ENCODE measurements at regions not wholly inside any gene's neighbourhood (a gene's known extent, or its start where the extent isn't known, plus 50 kb on each side); places are given as distances from the start of the nearest gene placed in this dataset.
"Not testable (repeated sequence)": the region's sequence is repeated elsewhere in the genome, so short reads cannot be mapped to it uniquely, and the experiment has no call there.

- not testable (repeated sequence) for DNase-seq
Observed at GRCh38 chr2:155880382-155880781, 452.1 kb downstream of the NR4A2 start.

- not testable (repeated sequence) for DNase-seq
Observed at GRCh38 chr2:155879900-155880299, 452.6 kb downstream of the NR4A2 start.

- no peak for DNase-seq
Observed at GRCh38 chr2:155872396-155872795, 460.1 kb downstream of the NR4A2 start.

GRCh38 chr2:155871940-155872339, 460.6 kb downstream of the NR4A2 start:
- DNase-seq: no peak

GRCh38 chr2:155867564-155867963, 465.0 kb downstream of the NR4A2 start:
- no peak for DNase-seq

- no peak for DNase-seq
Observed at GRCh38 chr2:155866477-155866876, 466.0 kb downstream of the NR4A2 start.

GRCh38 chr2:155852156-155852555, 480.4 kb downstream of the NR4A2 start:
- DNase-seq: no peak

- no peak for DNase-seq
Observed at GRCh38 chr2:155846259-155846658, 486.3 kb downstream of the NR4A2 start.

- no peak for DNase-seq
Observed at GRCh38 chr2:155844461-155844860, 488.1 kb downstream of the NR4A2 start.

- no peak for DNase-seq
Observed at GRCh38 chr2:155842103-155842502, 490.4 kb downstream of the NR4A2 start.

- no peak for DNase-seq
Observed at GRCh38 chr2:155841442-155841841, 491.1 kb downstream of the NR4A2 start.

GRCh38 chr2:155840661-155841060, 491.9 kb downstream of the NR4A2 start:
- DNase-seq: no peak

GRCh38 chr2:155839991-155840390, 492.5 kb downstream of the NR4A2 start:
- DNase-seq: no peak

GRCh38 chr2:155839436-155839835, 493.1 kb downstream of the NR4A2 start:
- DNase-seq: no peak

GRCh38 chr2:155836439-155836838, 496.1 kb downstream of the NR4A2 start:
- no peak for DNase-seq

- DNase-seq: no peak
Observed at GRCh38 chr2:155830817-155831579, 501.5 kb downstream of the NR4A2 start.

GRCh38 chr2:155830351-155830750, 502.2 kb downstream of the NR4A2 start:
- DNase-seq: no peak

- DNase-seq: no peak
Observed at GRCh38 chr2:155825876-155826275, 506.6 kb downstream of the NR4A2 start.

GRCh38 chr2:155815851-155816250, 516.7 kb downstream of the NR4A2 start:
- DNase-seq: no peak

GRCh38 chr2:155815275-155815674, 517.2 kb downstream of the NR4A2 start:
- DNase-seq: no peak

GRCh38 chr2:155810411-155810810, 522.1 kb downstream of the NR4A2 start:
- DNase-seq: no peak

- no peak for DNase-seq
Observed at GRCh38 chr2:155802888-155803287, 529.6 kb downstream of the NR4A2 start.

GRCh38 chr2:155792666-155793065, 539.9 kb downstream of the NR4A2 start:
- no peak for DNase-seq

- no peak for DNase-seq
Observed at GRCh38 chr2:155770516-155770915, 562.0 kb downstream of the NR4A2 start.

Measured in SIG-M5 (cell line).